HL-60 (cell line): ENCODE measurements at regions not wholly inside any gene's neighbourhood (a gene's known extent, or its start where the extent isn't known, plus 50 kb on each side); places are given as distances from the start of the nearest gene placed in this dataset.

Source experiments
- DNase-seq, 2 experiments: peaks; one replicate each; pipeline ENCODE4 v3.0.0-alpha.2; 2010 to 2020; ENCODE audit warnings: low read depth in 1 of 2, low spot score in 1 of 2
- H3K27ac ChIP-seq: fragments of 250-450 bp; sonication (Bioruptor Pico); replicated peaks from 2 replicates; pipeline ENCODE4 v1.5.1; 2020; ENCODE audit warnings: mild to moderate bottlenecking, moderate library complexity
- H3K27me3 ChIP-seq: fragments of 250-450 bp; sonication (Bioruptor Pico); 2 replicates; pipeline ENCODE4 v1.5.1; 2021; ENCODE audit warnings: mild to moderate bottlenecking, moderate library complexity; ENCODE audit not compliant: insufficient read depth, poor library complexity, severe bottlenecking
- H3K4me3 ChIP-seq: replicated peaks from 2 replicates; pipeline ENCODE4 v1.5.1; 2011; ENCODE audit warnings: mild to moderate bottlenecking, control low read depth, low read length; ENCODE audit not compliant: insufficient read depth
- GABPA ChIP-seq: IDR thresholded peaks from 2 replicates; pipeline ENCODE4 v1.6.1; 2012; ENCODE audit warnings: low read depth
- POLR2AphosphoS5 ChIP-seq: IDR thresholded peaks from 2 replicates; pipeline ENCODE4 v1.6.1; 2012; ENCODE audit warnings: low read depth
- SPI1 ChIP-seq: IDR thresholded peaks from 2 replicates; pipeline ENCODE4 v1.6.1; 2012; ENCODE audit warnings: low read depth, mild to moderate bottlenecking, borderline replicate concordance
- TF ChIP-seq, protein P1 (sequence below): IDR thresholded peaks from one replicate; pipeline ENCODE4 v1.5.1; 2011; ENCODE audit warnings: low read length, control low read depth, inconsistent platforms; ENCODE audit not compliant: insufficient read depth
- TF ChIP-seq, protein P2 (sequence below): IDR thresholded peaks from 2 replicates; pipeline ENCODE4 v1.6.1; 2012; ENCODE audit warnings: low read depth; ENCODE audit not compliant: insufficient replicate concordance

- Histone ChIP-seq H3K27me3 (no peaks in the 10 kb centered on the region), H3K4me3 (no peak overlapping the region), H3K27ac (no peak overlapping the region)
- TF ChIP-seq, protein P1, sequence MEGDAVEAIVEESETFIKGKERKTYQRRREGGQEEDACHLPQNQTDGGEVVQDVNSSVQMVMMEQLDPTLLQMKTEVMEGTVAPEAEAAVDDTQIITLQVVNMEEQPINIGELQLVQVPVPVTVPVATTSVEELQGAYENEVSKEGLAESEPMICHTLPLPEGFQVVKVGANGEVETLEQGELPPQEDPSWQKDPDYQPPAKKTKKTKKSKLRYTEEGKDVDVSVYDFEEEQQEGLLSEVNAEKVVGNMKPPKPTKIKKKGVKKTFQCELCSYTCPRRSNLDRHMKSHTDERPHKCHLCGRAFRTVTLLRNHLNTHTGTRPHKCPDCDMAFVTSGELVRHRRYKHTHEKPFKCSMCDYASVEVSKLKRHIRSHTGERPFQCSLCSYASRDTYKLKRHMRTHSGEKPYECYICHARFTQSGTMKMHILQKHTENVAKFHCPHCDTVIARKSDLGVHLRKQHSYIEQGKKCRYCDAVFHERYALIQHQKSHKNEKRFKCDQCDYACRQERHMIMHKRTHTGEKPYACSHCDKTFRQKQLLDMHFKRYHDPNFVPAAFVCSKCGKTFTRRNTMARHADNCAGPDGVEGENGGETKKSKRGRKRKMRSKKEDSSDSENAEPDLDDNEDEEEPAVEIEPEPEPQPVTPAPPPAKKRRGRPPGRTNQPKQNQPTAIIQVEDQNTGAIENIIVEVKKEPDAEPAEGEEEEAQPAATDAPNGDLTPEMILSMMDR, result no peak
- TF ChIP-seq SPI1 (no peak), GABPA (no peak), POLR2AphosphoS5 (no peak)
- TF ChIP-seq, protein P2, sequence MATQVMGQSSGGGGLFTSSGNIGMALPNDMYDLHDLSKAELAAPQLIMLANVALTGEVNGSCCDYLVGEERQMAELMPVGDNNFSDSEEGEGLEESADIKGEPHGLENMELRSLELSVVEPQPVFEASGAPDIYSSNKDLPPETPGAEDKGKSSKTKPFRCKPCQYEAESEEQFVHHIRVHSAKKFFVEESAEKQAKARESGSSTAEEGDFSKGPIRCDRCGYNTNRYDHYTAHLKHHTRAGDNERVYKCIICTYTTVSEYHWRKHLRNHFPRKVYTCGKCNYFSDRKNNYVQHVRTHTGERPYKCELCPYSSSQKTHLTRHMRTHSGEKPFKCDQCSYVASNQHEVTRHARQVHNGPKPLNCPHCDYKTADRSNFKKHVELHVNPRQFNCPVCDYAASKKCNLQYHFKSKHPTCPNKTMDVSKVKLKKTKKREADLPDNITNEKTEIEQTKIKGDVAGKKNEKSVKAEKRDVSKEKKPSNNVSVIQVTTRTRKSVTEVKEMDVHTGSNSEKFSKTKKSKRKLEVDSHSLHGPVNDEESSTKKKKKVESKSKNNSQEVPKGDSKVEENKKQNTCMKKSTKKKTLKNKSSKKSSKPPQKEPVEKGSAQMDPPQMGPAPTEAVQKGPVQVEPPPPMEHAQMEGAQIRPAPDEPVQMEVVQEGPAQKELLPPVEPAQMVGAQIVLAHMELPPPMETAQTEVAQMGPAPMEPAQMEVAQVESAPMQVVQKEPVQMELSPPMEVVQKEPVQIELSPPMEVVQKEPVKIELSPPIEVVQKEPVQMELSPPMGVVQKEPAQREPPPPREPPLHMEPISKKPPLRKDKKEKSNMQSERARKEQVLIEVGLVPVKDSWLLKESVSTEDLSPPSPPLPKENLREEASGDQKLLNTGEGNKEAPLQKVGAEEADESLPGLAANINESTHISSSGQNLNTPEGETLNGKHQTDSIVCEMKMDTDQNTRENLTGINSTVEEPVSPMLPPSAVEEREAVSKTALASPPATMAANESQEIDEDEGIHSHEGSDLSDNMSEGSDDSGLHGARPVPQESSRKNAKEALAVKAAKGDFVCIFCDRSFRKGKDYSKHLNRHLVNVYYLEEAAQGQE, result no peak
- DNase-seq, result no peak
These were observed 98.9 kb downstream of the ACKR3 start for GRCh38 chr2:236668531-236668969.

GRCh38 chr2:236670235-236670620, 100.6 kb downstream of the ACKR3 start:
- Histone ChIP-seq H3K27ac (no peak overlapping the region), H3K27me3 (no peaks in the 10 kb centered on the region), H3K4me3 (no peak overlapping the region)
- DNase-seq, result no peak
- TF ChIP-seq, protein P1, result no peak
- no peak for TF ChIP-seq GABPA

GRCh38 chr2:236671896-236672562, 102.4 kb downstream of the ACKR3 start:
- Histone ChIP-seq H3K27ac (no peak overlapping the region), H3K4me3 (no peak overlapping the region), H3K27me3 (no peaks in the 10 kb centered on the region)
- DNase-seq, result no peak
- TF ChIP-seq, protein P2, result no peak

- H3K27me3 ChIP-seq, result no peaks in the 10 kb centered on the region
- TF ChIP-seq, protein P1, result no peak
- TF ChIP-seq, protein P2, result no peak
- no peak for TF ChIP-seq POLR2AphosphoS5
- no peak for TF ChIP-seq GABPA
- no peak for TF ChIP-seq SPI1
- H3K27ac ChIP-seq, result no peak overlapping the region
- H3K4me3 ChIP-seq, result no peak overlapping the region
- no peak for DNase-seq
These were observed 103.0 kb downstream of the ACKR3 start for GRCh38 chr2:236672606-236673005.
